H1 (cell line): ENCODE measurements at regions not wholly inside any gene's neighbourhood (a gene's known extent, or its start where the extent isn't known, plus 50 kb on each side); places are given as distances from the start of the nearest gene placed in this dataset.

Experiments
- CTCF ChIA-PET: fragments of 300-600 bp; sonication (Branson Sonifier 250); formaldehyde crosslinking; loops from one replicate; lab custom pipeline; 2021; ENCODE audit not compliant: partially characterized antibody; lab: Charles Lee
- POLR2A ChIA-PET: fragments of 300-600 bp; sonication (Branson Sonifier 250); formaldehyde crosslinking; loops from one replicate; lab custom pipeline; 2021; ENCODE audit warnings: inconsistent platforms; ENCODE audit not compliant: partially characterized antibody; lab: Charles Lee
- DNase-seq, 2 experiments: peaks; one replicate each; pipeline versions ENCODE4 v3.0.0 to v3.0.0-alpha.2; 2010 to 2022; ENCODE audit warnings: low spot score in 2 of 2, low read depth in 1 of 2, mixed read lengths in 1 of 2
- FAIRE-seq: peaks from 2 replicates; lab custom pipeline; 2011; peaks lifted over from hg19 to GRCh38; lab: Jason Lieb, UNC
- H2AFZ ChIP-seq: 2 replicates; pipeline ENCODE4 v1.8.1; 2012; ENCODE audit warnings: low read length, inconsistent platforms
- H2AK5ac ChIP-seq: 2 replicates; pipeline ENCODE4 v1.6.1; 2013; ENCODE audit warnings: low read depth, low read length
- H2BK120ac ChIP-seq: replicated peaks from 2 replicates; pipeline ENCODE3; 2013; ENCODE audit warnings: low read depth, low read length, inconsistent platforms
- H2BK12ac ChIP-seq: 2 replicates; pipeline ENCODE4 v1.6.1; 2013; ENCODE audit warnings: low read depth, low read length
- H2BK15ac ChIP-seq: 2 replicates; pipeline ENCODE4 v1.6.1; 2013; ENCODE audit warnings: low read length
- H2BK20ac ChIP-seq: 2 replicates; pipeline ENCODE4 v1.6.1; 2013; ENCODE audit warnings: low read length
- H2BK5ac ChIP-seq: 2 replicates; pipeline ENCODE4 v1.6.1; 2013; ENCODE audit warnings: low read depth, low read length
- H3K14ac ChIP-seq: 2 replicates; pipeline ENCODE4 v1.6.1; 2013; ENCODE audit warnings: inconsistent platforms; ENCODE audit not compliant: insufficient read length
- H3K18ac ChIP-seq: 2 replicates; pipeline ENCODE4 v1.6.1; 2013; ENCODE audit warnings: low read length; ENCODE audit errors: extremely low read depth
- H3K23ac ChIP-seq: 2 replicates; pipeline ENCODE4 v1.6.1; 2013; ENCODE audit warnings: inconsistent platforms; ENCODE audit not compliant: insufficient read length
- H3K23me2 ChIP-seq: 2 replicates; pipeline ENCODE4 v1.6.1; 2013; ENCODE audit warnings: low read depth, low read length
- H3K27ac ChIP-seq: 2 replicates; pipeline ENCODE4 v1.6.1; 2011; ENCODE audit warnings: low read depth, low read length, inconsistent platforms
- H3K27me3 ChIP-seq, 4 experiments: replicated peaks in 1 of 4; 1 replicate in 1 of 4; 2 replicates in 3 of 4; pipeline versions ENCODE4 v1.6.1 to v1.8.1; 2011 to 2013; ENCODE audit warnings: low read length in 3 of 4, mild to moderate bottlenecking in 3 of 4, inconsistent platforms in 2 of 4, mixed read lengths in 2 of 4, moderate library complexity in 1 of 4; ENCODE audit not compliant: control insufficient read depth in 3 of 4, insufficient read depth in 3 of 4; ENCODE audit errors: extremely low read depth in 1 of 4
- H3K36me3 ChIP-seq, 4 experiments: 2 replicates each; pipeline versions ENCODE4 v1.6.1 to v1.8.1; 2011 to 2013; ENCODE audit warnings: mild to moderate bottlenecking in 4 of 4, low read length in 3 of 4, moderate library complexity in 2 of 4, control low read depth in 1 of 4, inconsistent platforms in 1 of 4; ENCODE audit not compliant: insufficient read depth in 4 of 4, control insufficient read depth in 2 of 4
- H3K4ac ChIP-seq: replicated peaks from 2 replicates; pipeline ENCODE3; 2013; ENCODE audit warnings: low read length, low read depth, mixed read lengths, inconsistent platforms; ENCODE audit not compliant: insufficient read length
- H3K4me1 ChIP-seq, 4 experiments: replicated peaks in 1 of 4; 1 replicate in 1 of 4; 2 replicates in 3 of 4; pipeline versions ENCODE4 v1.6.1 to v1.8.1; 2011 to 2013; ENCODE audit warnings: low read length in 3 of 4, inconsistent platforms in 2 of 4, mixed read lengths in 1 of 4; ENCODE audit not compliant: insufficient read depth in 4 of 4, control insufficient read depth in 3 of 4
- H3K4me2 ChIP-seq, 2 experiments: 2 replicates each; pipeline versions ENCODE4 v1.6.1 to v1.8.1; 2011 to 2013; ENCODE audit warnings: low read depth in 2 of 2, low read length in 2 of 2, control low read depth in 1 of 2, inconsistent platforms in 1 of 2, mild to moderate bottlenecking in 1 of 2; ENCODE audit not compliant: insufficient read depth in 1 of 2
- H3K4me3 ChIP-seq, 4 experiments: fragments of 200-600, 300-600 bp in 1 of 4; sonication (generic), shearing (Covaris generic), sonication (Bioruptor Twin) in 1 of 4; 2 replicates each; pipeline versions ENCODE4 v1.5.1 to v1.8.1; 2011 to 2016; ENCODE audit warnings: low read length in 4 of 4, low read depth in 3 of 4, control low read depth in 2 of 4, inconsistent platforms in 2 of 4, mild to moderate bottlenecking in 2 of 4, mixed read lengths in 1 of 4, moderate library complexity in 1 of 4; ENCODE audit not compliant: insufficient read depth in 2 of 4; ENCODE audit errors: extremely low read depth in 1 of 4
- H3K56ac ChIP-seq: replicated peaks from 2 replicates; pipeline ENCODE3; 2013; ENCODE audit warnings: low read depth, mild to moderate bottlenecking, mixed read lengths, low read length, inconsistent platforms; ENCODE audit not compliant: insufficient read length
- H3K79me1 ChIP-seq: 2 replicates; pipeline ENCODE4 v1.6.1; 2013; ENCODE audit warnings: low read depth, low read length, control low read depth
- H3K79me2 ChIP-seq, 2 experiments: 2 replicates each; pipeline versions ENCODE4 v1.6.1 to v1.8.1; 2012 to 2013; ENCODE audit warnings: low read length in 2 of 2, mild to moderate bottlenecking in 2 of 2, inconsistent platforms in 1 of 2; ENCODE audit not compliant: insufficient read depth in 2 of 2, control insufficient read depth in 1 of 2
- H3K9ac ChIP-seq, 4 experiments: replicated peaks in 1 of 4; 1 replicate in 1 of 4; 2 replicates in 3 of 4; pipeline versions ENCODE4 v1.6.1 to v1.8.1; 2011 to 2013; ENCODE audit warnings: low read depth in 3 of 4, low read length in 3 of 4, control low read depth in 2 of 4, mild to moderate bottlenecking in 2 of 4, moderate library complexity in 2 of 4, inconsistent platforms in 1 of 4; ENCODE audit errors: extremely low read depth in 1 of 4
- H3K9me3 ChIP-seq, 2 experiments: 2 replicates each; pipeline versions ENCODE4 v1.6.1 to v1.8.1; 2012 to 2013; ENCODE audit warnings: mild to moderate bottlenecking in 2 of 2, moderate library complexity in 2 of 2, control low read depth in 1 of 2, inconsistent platforms in 1 of 2, low read depth in 1 of 2, low read length in 1 of 2, mixed read lengths in 1 of 2; ENCODE audit not compliant: insufficient read depth in 2 of 2
- H4K20me1 ChIP-seq, 2 experiments: replicated peaks in 1 of 2; 2 replicates each; pipeline versions ENCODE3 to v1.8.1; 2011 to 2013; ENCODE audit warnings: inconsistent platforms in 2 of 2, low read length in 2 of 2, mild to moderate bottlenecking in 1 of 2; ENCODE audit not compliant: insufficient read depth in 2 of 2, control insufficient read depth in 1 of 2
- H4K5ac ChIP-seq: 2 replicates; pipeline ENCODE4 v1.6.1; 2013; ENCODE audit warnings: low read length, low read depth, mixed read lengths, inconsistent platforms; ENCODE audit not compliant: insufficient read length
- H4K8ac ChIP-seq: 2 replicates; pipeline ENCODE4 v1.8.0; 2013; ENCODE audit warnings: mild to moderate bottlenecking, moderate library complexity, low read length, inconsistent platforms; ENCODE audit not compliant: insufficient read depth; ENCODE audit errors: extremely low read depth
- H4K91ac ChIP-seq: replicated peaks from 2 replicates; pipeline ENCODE3; 2013; ENCODE audit warnings: low read length, mixed read lengths, inconsistent platforms; ENCODE audit not compliant: insufficient read length
- BACH1 ChIP-seq: IDR thresholded peaks from 2 replicates; pipeline ENCODE4 v1.6.1; 2012; ENCODE audit warnings: low read length, improper control_type of control experiment
- CBX8 ChIP-seq: fragments of 300-800, 300-1000 bp; sonication (generic); IDR thresholded peaks from 2 replicates; pipeline ENCODE4 v1.7.1; 2016; ENCODE audit warnings: low read depth, low read length, borderline replicate concordance
- CTCF ChIP-seq, 3 experiments: IDR thresholded peaks; 1 replicate in 2 of 3; 2 replicates in 1 of 3; pipeline versions ENCODE4 v1.5.1 to v1.6.1; 2011; ENCODE audit warnings: low read length in 3 of 3, mild to moderate bottlenecking in 3 of 3, inconsistent platforms in 2 of 3, low read depth in 1 of 3, moderate library complexity in 1 of 3; ENCODE audit not compliant: insufficient read depth in 1 of 3; ENCODE audit errors: control extremely low read depth in 1 of 3
- EGR1 ChIP-seq: IDR thresholded peaks from 2 replicates; pipeline ENCODE4 v1.6.1; 2011; ENCODE audit warnings: low read depth, low read length, borderline replicate concordance
- EP300 ChIP-seq, 2 experiments: IDR thresholded peaks; 1 replicate in 1 of 2; 2 replicates in 1 of 2; pipeline ENCODE4 v1.6.1; 2011 to 2012; ENCODE audit warnings: low read depth in 2 of 2, low read length in 2 of 2, mild to moderate bottlenecking in 2 of 2, borderline replicate concordance in 1 of 2, inconsistent platforms in 1 of 2, moderate library complexity in 1 of 2
- FOSL1 ChIP-seq: IDR thresholded peaks from 2 replicates; pipeline ENCODE4 v1.6.1; 2011; ENCODE audit warnings: mild to moderate bottlenecking, low read depth, low read length, moderate library complexity; ENCODE audit not compliant: insufficient read depth
- KDM1A ChIP-seq: fragments of 200-600, 300-600 bp; sonication (generic); IDR thresholded peaks from 2 replicates; pipeline ENCODE4 v1.7.1; 2016; ENCODE audit warnings: mild to moderate bottlenecking, low read length, borderline replicate concordance
- NANOG ChIP-seq: IDR thresholded peaks from 2 replicates; pipeline ENCODE4 v1.6.1; 2011; ENCODE audit warnings: low read length, low read depth, mild to moderate bottlenecking, inconsistent platforms; ENCODE audit not compliant: insufficient read depth, poor library complexity, severe bottlenecking
- RAD21 ChIP-seq, 2 experiments: IDR thresholded peaks in 1 of 2; conservative IDR thresholded peaks in 1 of 2; 2 replicates each; pipeline ENCODE4 v1.6.1; 2011; ENCODE audit warnings: low read depth in 2 of 2, low read length in 2 of 2, improper control_type of control experiment in 1 of 2, inconsistent platforms in 1 of 2, mild to moderate bottlenecking in 1 of 2, moderate library complexity in 1 of 2
- YY1 ChIP-seq: IDR thresholded peaks from 2 replicates; pipeline ENCODE4 v1.6.1; 2011; ENCODE audit warnings: low read depth, mild to moderate bottlenecking, low read length
- WGBS, 2 experiments: shearing (Covaris generic) in 1 of 2; methylation state at CpG; one replicate each; pipeline versions ENCODE4 v1.1.6 to v1.1.7; 2013 to 2015; ENCODE audit warnings: low lambda C conversion rate in 2 of 2, mixed read lengths in 2 of 2, inconsistent platforms in 1 of 2, low coverage in 1 of 2, missing lambda C conversion rate in 1 of 2; ENCODE audit not compliant: insufficient replicate concordance in 2 of 2, insufficient coverage in 1 of 2, insufficient read length in 1 of 2; ENCODE audit errors: extremely low coverage in 1 of 2, missing lambda C conversion rate in 1 of 2; 5-methylcytosine and 5-hydroxymethylcytosine counted together

DNA sequence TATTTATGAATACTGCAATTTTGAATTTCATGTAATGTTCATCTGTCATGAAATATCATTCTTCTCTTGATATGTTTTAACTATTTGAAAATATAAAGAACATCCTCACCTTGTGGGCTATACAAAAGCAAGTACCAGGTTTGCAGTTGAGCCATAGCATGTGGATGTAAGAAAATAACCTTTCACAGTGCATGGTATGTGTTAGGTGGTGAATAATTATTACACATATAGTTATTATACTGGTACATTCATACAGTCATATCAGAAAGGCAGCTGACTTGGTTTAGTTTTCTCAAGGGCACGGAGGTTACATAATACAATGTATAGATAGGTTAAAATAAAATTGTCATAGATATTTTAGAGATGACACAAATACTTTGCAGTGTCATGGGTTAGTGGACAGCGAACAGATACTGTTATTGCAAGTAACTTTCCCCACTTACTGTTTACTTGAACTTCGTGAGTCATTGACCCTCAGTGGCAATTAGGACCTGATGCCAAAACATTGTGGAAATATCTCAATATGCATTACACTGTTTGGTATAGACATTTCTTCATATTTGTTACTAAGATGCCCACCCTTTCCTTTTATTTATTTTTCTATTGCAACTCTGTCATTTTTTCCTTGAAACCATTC lies 445.4 kb upstream of the GOT2 start:
- no peak overlapping the region for H2BK20ac ChIP-seq
- CTCF ChIA-PET: interaction anchor here (1.0 kb wide), 1 partner anchor 12 kb away, joined by 3 read pairs; no protein-coding TSS in a partner anchor
- POLR2A ChIA-PET: interaction anchor here (1.0 kb wide), 1 partner anchor 13 kb away, joined by 3 read pairs; no protein-coding TSS in a partner anchor
- no peak for TF ChIP-seq CBX8
- TF ChIP-seq EGR1: no peak
- no peak for TF ChIP-seq FOSL1
- no peak for TF ChIP-seq CTCF (IDR thresholded peaks at IDR 0.05; ENCODE audit: control extremely low read depth in 1 of 3, insufficient read depth in 1 of 3, low read depth in 1 of 3, low read length in 3 of 3)
- TF ChIP-seq KDM1A: no peak
- TF ChIP-seq YY1: no peak
- TF ChIP-seq RAD21 (IDR thresholded peaks at IDR 0.05 in 1 of 2, conservative IDR thresholded peaks at IDR 0.05 in 1 of 2; ENCODE audit: low read depth in 2 of 2, low read length in 2 of 2): no peak
- no peak for TF ChIP-seq BACH1
- TF ChIP-seq NANOG: no peak
- no peak for TF ChIP-seq EP300 (IDR thresholded peaks at IDR 0.05; ENCODE audit: borderline replicate concordance in 1 of 2, low read depth in 2 of 2, low read length in 2 of 2)

More for the DNA sequence above, 445.4 kb upstream of the GOT2 start:
- no peak overlapping the region for H3K18ac ChIP-seq
- H3K4ac ChIP-seq: no peak overlapping the region
- H3K4me3 ChIP-seq: no peak overlapping the region
- H3K9ac ChIP-seq: no peak overlapping the region
- H4K91ac ChIP-seq: no peak overlapping the region
- WGBS, 2 experiments: 89% methylated on average over 3 of the region's 3 CpGs; no CpG with 5 or more reads in 1 of the 2 experiments
- no peak overlapping the region for H2BK12ac ChIP-seq
- H4K8ac ChIP-seq: no peak overlapping the region
- H3K79me2 ChIP-seq: no peaks in the 10 kb centered on the region
- H2AFZ ChIP-seq: no peak overlapping the region
- H4K20me1 ChIP-seq: no peaks in the 10 kb centered on the region
- H2AK5ac ChIP-seq: no peak overlapping the region
- H3K4me1 ChIP-seq: peaks cover 0 to 3% (median under 1%) of the 10 kb centered on the region in 4 experiments; a peak in 2 of 7 replicates
- H3K56ac ChIP-seq: no peak overlapping the region
- no peak for DNase-seq
- H3K27me3 ChIP-seq: no peaks in the 10 kb centered on the region
- H3K23me2 ChIP-seq: no peaks in the 10 kb centered on the region
- H3K14ac ChIP-seq: no peak overlapping the region
- H2BK120ac ChIP-seq: no peak overlapping the region
- no peak overlapping the region for H3K23ac ChIP-seq
- H4K5ac ChIP-seq: no peak overlapping the region
- FAIRE-seq: no peak
- no peak overlapping the region for H2BK15ac ChIP-seq
- H3K4me2 ChIP-seq: no peak overlapping the region
- no peaks in the 10 kb centered on the region for H3K79me1 ChIP-seq
- H3K27ac ChIP-seq: no peak overlapping the region
- no peak overlapping the region for H2BK5ac ChIP-seq
- H3K9me3 ChIP-seq: no peaks in the 10 kb centered on the region
- H3K36me3 ChIP-seq: no peaks in the 10 kb centered on the region
